HEK293T (cell line): ENCODE measurements at regions not wholly inside any gene's neighbourhood (a gene's known extent, or its start where the extent isn't known, plus 50 kb on each side); places are given as distances from the start of the nearest gene placed in this dataset.

Experiments used
- CTCF ChIA-PET: fragments of 350-600 bp; formaldehyde crosslinking; extraction: SDS; loops from one replicate; lab custom pipeline; 2021; ENCODE audit warnings: antibody characterized with exemption, inconsistent platforms; lab: Yijun Ruan, JAX
- POLR2A ChIA-PET: fragments of 350-600 bp; formaldehyde crosslinking; extraction: SDS; loops from one replicate; lab custom pipeline; 2020; ENCODE audit warnings: antibody characterized with exemption, inconsistent platforms; lab: Yijun Ruan, JAX
- DNase-seq: peaks from one replicate; pipeline ENCODE4 v3.0.0; 2012; ENCODE audit warnings: mixed read lengths; ENCODE audit errors: extremely low spot score
- ARNT ChIP-seq: fragments of 450-650 bp; IDR thresholded peaks from 2 replicates; pipeline ENCODE4 v1.6.1; 2017; ENCODE audit warnings: mild to moderate bottlenecking
- BHLHE40 ChIP-seq: fragments of 450-650 bp; IDR thresholded peaks from 2 replicates; pipeline ENCODE4 v1.6.1; 2016; ENCODE audit warnings: mild to moderate bottlenecking, moderate library complexity, borderline replicate concordance
- CTBP1 ChIP-seq: fragments of 450-650 bp; IDR thresholded peaks from 2 replicates; pipeline ENCODE4 v1.6.1; 2016; ENCODE audit warnings: borderline replicate concordance
- ELF4 ChIP-seq: fragments of 450-650 bp; IDR thresholded peaks from 2 replicates; pipeline ENCODE4 v1.6.1; 2017; ENCODE audit warnings: antibody characterized with exemption
- FOXA1 ChIP-seq: fragments of 450-650 bp; IDR thresholded peaks from 2 replicates; pipeline ENCODE4 v1.6.1; 2016; ENCODE audit warnings: mild to moderate bottlenecking
- FOXK2 ChIP-seq: fragments of 450-650 bp; IDR thresholded peaks from 2 replicates; pipeline ENCODE4 v1.6.1; 2016; ENCODE audit warnings: mild to moderate bottlenecking
- FOXM1 ChIP-seq: fragments of 450-650 bp; IDR thresholded peaks from 2 replicates; pipeline ENCODE4 v1.6.1; 2017; ENCODE audit warnings: mild to moderate bottlenecking, borderline replicate concordance
- HDGF ChIP-seq: fragments of 450-650 bp; IDR thresholded peaks from 2 replicates; pipeline ENCODE4 v1.6.1; 2017; ENCODE audit warnings: antibody characterized with exemption, borderline replicate concordance
- L3MBTL2 ChIP-seq: fragments of 450-650 bp; conservative IDR thresholded peaks from 2 replicates; pipeline ENCODE4 v1.6.1; 2016; ENCODE audit warnings: mild to moderate bottlenecking
- LEF1 ChIP-seq: fragments of 450-650 bp; IDR thresholded peaks from 2 replicates; pipeline ENCODE4 v1.6.1; 2017; ENCODE audit warnings: mild to moderate bottlenecking, borderline replicate concordance
- NFRKB ChIP-seq: fragments of 450-650 bp; IDR thresholded peaks from 2 replicates; pipeline ENCODE4 v1.6.1; 2016; ENCODE audit warnings: mild to moderate bottlenecking, moderate library complexity
- PKNOX1 ChIP-seq: fragments of 450-650 bp; IDR thresholded peaks from 2 replicates; pipeline ENCODE4 v1.6.1; 2016
- SP1 ChIP-seq: fragments of 450-650 bp; IDR thresholded peaks from 2 replicates; pipeline ENCODE4 v1.6.1; 2017
- SUZ12 ChIP-seq: fragments of 450-650 bp; IDR thresholded peaks from 2 replicates; pipeline ENCODE4 v1.6.1; 2016; ENCODE audit warnings: mild to moderate bottlenecking
- TARDBP ChIP-seq: fragments of 450-650 bp; IDR thresholded peaks from 2 replicates; pipeline ENCODE4 v1.6.1; 2016
- ZNF384 ChIP-seq: fragments of 450-650 bp; IDR thresholded peaks from 2 replicates; pipeline ENCODE4 v1.6.1; 2016

- TF ChIP-seq HDGF, result no peak
- no peak for TF ChIP-seq BHLHE40
- no peak for TF ChIP-seq CTBP1
- TF ChIP-seq FOXA1, result no peak
- TF ChIP-seq ARNT, result no peak
- no peak for TF ChIP-seq FOXK2
- TF ChIP-seq PKNOX1, result no peak
- no peak for TF ChIP-seq LEF1
- TF ChIP-seq TARDBP, result no peak
- no peak for TF ChIP-seq L3MBTL2
- TF ChIP-seq SUZ12, result no peak
- TF ChIP-seq SP1, result no peak
- no peak for TF ChIP-seq FOXM1
- TF ChIP-seq ZNF384, result no peak
- TF ChIP-seq NFRKB, result no peak
- TF ChIP-seq ELF4, result no peak
- ChIA-PET CTCF (no interaction called here), POLR2A (no interaction called here)
- DNase-seq, result no peak
Measured at GRCh38 chr4:181967401-181967800, 275.8 kb upstream of the TENM3 start.

- TF ChIP-seq LEF1 (no peak), PKNOX1 (no peak), ELF4 (no peak), FOXA1 (no peak), CTBP1 (no peak), NFRKB (no peak), FOXK2 (no peak), SUZ12 (no peak), FOXM1 (no peak), ZNF384 (no peak), TARDBP (no peak), HDGF (no peak), SP1 (no peak), BHLHE40 (no peak), L3MBTL2 (no peak), ARNT (no peak)
- ChIA-PET CTCF (no interaction called here), POLR2A (no interaction called here)
- no peak for DNase-seq
Measured at GRCh38 chr4:181968371-181968770, 274.8 kb upstream of the TENM3 start.

GRCh38 chr4:181969151-181969550 is 274.1 kb upstream of the TENM3 start:
- no peak for TF ChIP-seq L3MBTL2
- TF ChIP-seq CTBP1, result no peak
- no peak for TF ChIP-seq BHLHE40
- no peak for TF ChIP-seq ZNF384
- no peak for TF ChIP-seq FOXK2
- POLR2A ChIA-PET, result no interaction called here
- DNase-seq, result no peak
- CTCF ChIA-PET, result no interaction called here

GRCh38 chr4:181970366-181970765 is 272.8 kb upstream of the TENM3 start:
- POLR2A ChIA-PET, result no interaction called here
- no peak for DNase-seq

GRCh38 chr4:181971411-181971810 is 271.8 kb upstream of the TENM3 start:
- CTCF ChIA-PET, result no interaction called here
- DNase-seq, result no peak
- POLR2A ChIA-PET, result no interaction called here
- TF ChIP-seq SUZ12 (no peak), LEF1 (no peak), CTBP1 (no peak), ZNF384 (no peak), ELF4 (no peak), NFRKB (no peak), FOXM1 (no peak), PKNOX1 (no peak), TARDBP (no peak), HDGF (no peak), L3MBTL2 (no peak), FOXA1 (no peak), FOXK2 (no peak), ARNT (no peak), BHLHE40 (no peak)

More at GRCh38 chr4:181970366-181970765, 272.8 kb upstream of the TENM3 start:
- TF ChIP-seq NFRKB (no peak), PKNOX1 (no peak), CTBP1 (no peak), HDGF (no peak), SUZ12 (no peak), FOXA1 (no peak), ZNF384 (no peak), ARNT (no peak), TARDBP (no peak), ELF4 (no peak), BHLHE40 (no peak), LEF1 (no peak), SP1 (no peak)
- CTCF ChIA-PET, result no interaction called here
